ENCODE measurements at regions not wholly inside any gene's neighbourhood (a gene's known extent, or its start where the extent isn't known, plus 50 kb on each side); places are given as distances from the start of the nearest gene placed in this dataset.

- TF ChIP-seq CTCF (IDR thresholded peaks at IDR 0.05; ENCODE audit: low read depth, low read length) (no peak), EZH2phosphoT487 (IDR thresholded peaks at IDR 0.05; ENCODE audit: low read depth) (no peak)
These were observed 215.4 kb upstream of the ITGA4 start for GRCh38 chr2:181241797-181242196.
